ENCODE measurements at regions not wholly inside any gene's neighbourhood (a gene's known extent, or its start where the extent isn't known, plus 50 kb on each side); places are given as distances from the start of the nearest gene placed in this dataset.

DNA sequence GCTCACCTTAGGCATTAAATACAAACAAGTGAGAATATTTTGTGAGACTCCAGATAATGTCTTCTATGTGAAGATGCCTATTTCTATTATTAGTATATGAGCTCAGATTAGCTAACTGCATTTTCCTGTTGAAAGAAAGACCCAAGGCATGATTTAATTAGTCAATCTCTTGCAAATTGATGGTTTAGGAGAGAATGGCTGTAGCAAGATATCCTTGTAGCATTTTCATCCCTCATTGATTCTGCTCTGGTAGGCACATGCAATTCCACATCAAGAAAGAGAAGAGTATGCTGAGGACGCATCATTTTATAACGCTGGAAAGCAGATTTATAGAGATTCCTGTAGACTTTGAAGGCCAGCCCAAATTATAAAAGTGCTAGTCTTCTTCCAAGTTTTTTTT is 332.0 kb downstream of the SOX11 start:
- H3K27ac Mint-ChIP-seq: no peak overlapping the region
- intact Hi-C loops (cut with DNase I, micrococcal nuclease): no loop called here
- ChIA-PET POLR2A (no interaction called here), CTCF (no interaction called here)
- no peaks in the 10 kb centered on the region for H3K27me3 Mint-ChIP-seq
- H3K4me1 Mint-ChIP-seq: no peaks in the 10 kb centered on the region
- no peaks in the 10 kb centered on the region for H3K36me3 Mint-ChIP-seq (ENCODE audit: low read depth)
- H3K9me3 Mint-ChIP-seq (ENCODE audit: low read depth): peaks cover under 1% of the 10 kb centered on the region
- DNase-seq (no peak), ATAC-seq (no peak)
- H3K4me3 Mint-ChIP-seq: no peak overlapping the region

DNA sequence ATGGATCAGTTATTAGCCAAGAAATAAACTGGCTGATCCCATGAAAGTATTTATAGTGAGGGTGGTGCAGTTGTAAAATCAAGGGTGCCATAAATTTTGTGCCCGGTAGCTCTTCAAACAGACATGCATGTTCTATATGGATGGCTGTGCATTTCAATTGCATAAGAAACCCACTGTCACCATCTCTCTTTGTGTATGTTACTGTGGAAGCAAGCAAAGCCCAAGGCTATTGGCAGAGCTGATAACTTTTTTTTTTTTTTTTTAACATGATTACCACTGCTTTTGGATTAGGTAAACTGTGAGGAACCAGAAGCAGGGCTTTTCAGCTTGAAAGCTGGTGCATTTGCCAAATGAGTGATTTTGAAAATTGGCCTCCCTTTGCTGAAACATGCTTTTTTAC is 332.6 kb downstream of the SOX11 start:
- no peak overlapping the region for H3K4me3 Mint-ChIP-seq
- no peaks in the 10 kb centered on the region for H3K27me3 Mint-ChIP-seq
- ChIA-PET POLR2A (no interaction called here), CTCF (no interaction called here)
- no peaks in the 10 kb centered on the region for H3K4me1 Mint-ChIP-seq
- H3K9me3 Mint-ChIP-seq (ENCODE audit: low read depth): peaks cover 2% of the 10 kb centered on the region
- ATAC-seq: no peak
- no peak overlapping the region for H3K27ac Mint-ChIP-seq
- intact Hi-C loops (cut with DNase I, micrococcal nuclease): no loop called here
- H3K36me3 Mint-ChIP-seq (ENCODE audit: low read depth): no peaks in the 10 kb centered on the region
- no peak for DNase-seq

DNA sequence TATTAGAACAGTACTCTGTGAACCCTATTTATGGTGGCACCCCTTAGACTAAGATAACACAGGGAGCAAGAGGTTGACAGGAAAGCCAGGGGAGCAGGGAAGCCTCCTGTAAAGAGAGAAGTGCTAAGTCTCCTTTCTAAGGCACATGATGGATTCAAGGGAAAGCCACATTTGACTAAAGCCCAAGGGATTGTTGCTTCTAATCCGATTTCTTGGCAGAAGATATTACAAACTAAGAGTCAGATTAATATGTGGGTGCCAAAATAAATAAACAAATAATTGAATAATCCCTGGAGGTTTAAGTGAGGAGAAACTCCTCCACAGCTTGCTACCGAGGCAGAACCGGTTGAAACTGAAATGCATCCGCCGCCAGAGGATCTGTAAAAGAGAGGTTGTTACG is 333.2 kb downstream of the SOX11 start:
- intact Hi-C loops (cut with DNase I, micrococcal nuclease): no loop called here
- H3K4me1 Mint-ChIP-seq: no peaks in the 10 kb centered on the region
- ATAC-seq: no peak
- no peaks in the 10 kb centered on the region for H3K36me3 Mint-ChIP-seq (ENCODE audit: low read depth)
- ChIA-PET POLR2A (no interaction called here), CTCF (no interaction called here)
- no peak for DNase-seq
- H3K27ac Mint-ChIP-seq: no peak overlapping the region
- no peak overlapping the region for H3K4me3 Mint-ChIP-seq
- H3K27me3 Mint-ChIP-seq: no peaks in the 10 kb centered on the region
- peaks cover 2% of the 10 kb centered on the region for H3K9me3 Mint-ChIP-seq (ENCODE audit: low read depth)

DNA sequence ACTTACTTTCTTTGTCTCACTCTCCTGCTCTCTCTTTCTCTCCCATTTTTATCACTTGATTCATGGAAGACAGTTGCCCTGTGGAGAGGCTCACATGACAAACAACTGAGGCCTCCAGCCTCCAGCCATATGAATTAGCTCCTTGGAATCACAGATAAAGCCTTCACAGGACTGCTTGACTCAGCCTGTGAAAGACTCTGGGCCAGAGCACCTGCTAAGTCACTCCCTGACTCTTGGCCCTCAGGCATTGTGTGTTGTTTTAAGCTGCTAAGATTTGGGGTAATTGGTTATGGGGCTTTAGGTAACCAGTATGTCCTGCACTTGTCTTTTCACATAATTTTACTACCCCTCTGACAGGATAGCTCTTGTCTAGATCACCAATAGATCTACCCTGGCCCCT is 334.9 kb downstream of the SOX11 start:
- Mint-ChIP-seq H3K4me3 (no peak overlapping the region), H3K9me3 (ENCODE audit: low read depth) (peaks cover 2% of the 10 kb centered on the region), H3K4me1 (no peaks in the 10 kb centered on the region), H3K27me3 (no peaks in the 10 kb centered on the region), H3K36me3 (ENCODE audit: low read depth) (no peaks in the 10 kb centered on the region), H3K27ac (no peak overlapping the region)
- ATAC-seq (no peak), DNase-seq (no peak)
- intact Hi-C loops (cut with DNase I, micrococcal nuclease): no loop called here
- CTCF ChIA-PET: interaction anchor here (0.5 kb wide), 1 partner anchor 580 kb away, joined by 3 read pairs; no protein-coding TSS in a partner anchor
- POLR2A ChIA-PET: no interaction called here

DNA sequence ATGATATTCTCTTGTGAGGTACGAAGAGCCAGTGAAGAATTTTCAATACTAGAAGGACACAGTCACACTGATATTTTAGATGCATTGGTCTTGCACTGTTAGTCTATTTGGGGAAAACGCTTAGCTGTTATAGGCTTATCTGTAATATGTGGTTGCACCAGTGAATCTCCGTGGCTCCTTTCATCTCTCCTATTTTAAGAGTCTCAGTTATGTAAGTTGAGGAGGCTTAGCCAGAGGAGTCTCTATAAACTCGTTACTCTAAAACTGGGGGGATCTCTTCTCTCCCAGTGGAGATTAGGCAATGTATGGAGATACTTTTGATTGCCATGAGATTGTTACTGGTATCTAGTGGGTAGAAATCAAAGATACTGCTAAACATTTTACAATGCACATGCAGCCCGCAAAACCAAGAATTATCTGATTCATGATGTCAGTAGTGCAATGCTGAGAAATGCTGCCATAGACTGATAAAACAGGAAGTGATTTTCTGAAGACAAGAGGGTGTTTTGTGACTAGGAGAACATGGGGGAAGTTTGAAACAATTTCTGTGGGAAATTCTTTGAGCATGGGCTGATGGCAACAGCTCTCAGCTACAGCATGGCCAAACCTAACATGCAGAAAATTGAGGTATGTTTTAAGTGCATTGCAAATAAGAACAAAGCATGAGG is 339.1 kb downstream of the SOX11 start:
- DNase-seq: no peak
- no peaks in the 10 kb centered on the region for H3K36me3 Mint-ChIP-seq (ENCODE audit: low read depth)
- no peaks in the 10 kb centered on the region for H3K27me3 Mint-ChIP-seq
- H3K4me3 Mint-ChIP-seq: no peak overlapping the region
- peaks cover 2% of the 10 kb centered on the region for H3K9me3 Mint-ChIP-seq (ENCODE audit: low read depth)
- ATAC-seq: no peak
- H3K4me1 Mint-ChIP-seq: no peaks in the 10 kb centered on the region
- intact Hi-C loops (cut with DNase I, micrococcal nuclease): no loop called here
- POLR2A ChIA-PET: no interaction called here
- H3K27ac Mint-ChIP-seq: no peak overlapping the region
- CTCF ChIA-PET: no interaction called here

DNA sequence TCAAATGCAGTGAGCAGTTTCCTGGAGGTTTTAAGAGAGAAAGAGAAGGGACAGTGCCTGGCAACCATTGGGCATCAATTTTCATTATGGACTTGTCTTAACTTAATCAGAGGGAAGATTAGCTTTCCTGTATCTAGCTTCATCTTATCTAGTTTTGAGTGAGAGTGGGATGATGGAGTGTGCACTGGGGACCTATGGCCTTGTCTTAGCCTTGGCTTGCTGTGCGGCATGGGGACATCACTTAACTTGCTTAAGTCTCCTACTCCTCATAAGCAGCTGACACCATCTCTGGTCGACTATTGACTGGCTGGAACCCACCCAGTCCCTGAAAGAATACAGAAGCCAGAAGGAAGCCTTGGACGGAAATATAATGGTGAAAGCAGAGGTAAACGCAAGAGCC is 344.0 kb downstream of the SOX11 start:
- H3K27me3 Mint-ChIP-seq: no peaks in the 10 kb centered on the region
- CTCF ChIA-PET: no interaction called here
- H3K9me3 Mint-ChIP-seq (ENCODE audit: low read depth): no peaks in the 10 kb centered on the region
- H3K36me3 Mint-ChIP-seq (ENCODE audit: low read depth): no peaks in the 10 kb centered on the region
- intact Hi-C loops (cut with DNase I, micrococcal nuclease): no loop called here
- POLR2A ChIA-PET: no interaction called here
- H3K27ac Mint-ChIP-seq: no peak overlapping the region
- H3K4me1 Mint-ChIP-seq: no peaks in the 10 kb centered on the region
- DNase-seq (no peak), ATAC-seq (no peak)
- H3K4me3 Mint-ChIP-seq: no peak overlapping the region

DNA sequence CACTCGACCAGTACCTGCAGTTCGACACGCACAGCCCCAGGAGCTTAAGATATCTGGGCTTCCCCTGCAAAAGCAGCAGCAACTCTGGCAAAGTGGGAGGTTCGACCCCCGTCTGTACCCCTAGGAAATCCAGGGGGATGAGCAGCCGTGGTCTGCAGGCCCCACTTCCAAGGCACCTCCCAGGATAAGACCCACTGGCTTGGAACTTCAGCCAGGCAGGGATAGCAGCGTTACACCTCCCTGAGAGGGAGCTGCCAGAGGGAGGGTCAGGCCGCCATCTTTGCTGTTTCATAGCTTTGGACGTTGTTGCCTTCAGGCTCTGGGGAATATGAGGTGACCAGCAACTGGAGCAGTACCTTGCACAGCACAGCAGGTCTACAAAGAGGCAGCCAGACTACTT is 351.1 kb downstream of the SOX11 start:
- ChIA-PET POLR2A (no interaction called here), CTCF (no interaction called here)
- intact Hi-C loops (cut with DNase I, micrococcal nuclease): no loop called here
- Mint-ChIP-seq H3K27me3 (no peaks in the 10 kb centered on the region), H3K9me3 (ENCODE audit: low read depth) (peaks cover 5% of the 10 kb centered on the region), H3K36me3 (ENCODE audit: low read depth) (no peaks in the 10 kb centered on the region), H3K27ac (no peak overlapping the region), H3K4me1 (no peaks in the 10 kb centered on the region), H3K4me3 (no peak overlapping the region)
- ATAC-seq: no peak
- no peak for DNase-seq

DNA sequence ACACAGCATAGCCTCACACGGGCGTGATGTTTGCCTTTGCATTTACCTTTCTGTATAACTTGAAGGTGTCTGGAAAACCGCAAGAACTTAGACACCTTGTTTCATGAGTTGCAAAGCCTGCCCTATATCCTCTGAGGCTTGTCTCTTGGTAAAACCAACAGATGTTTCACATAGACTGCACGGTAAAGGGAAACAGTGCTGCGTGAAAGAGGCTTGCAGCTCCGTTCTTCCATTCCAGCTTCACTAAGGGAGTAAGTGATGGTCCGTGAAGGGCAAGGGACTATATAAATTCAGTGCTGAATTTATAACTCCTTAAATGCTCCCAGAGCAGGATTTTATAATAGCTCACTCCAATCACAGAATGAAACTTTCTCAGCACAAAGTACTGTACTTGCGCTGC is 360.5 kb downstream of the SOX11 start:
- H3K27ac Mint-ChIP-seq: no peak overlapping the region
- H3K9me3 Mint-ChIP-seq (ENCODE audit: low read depth): peaks cover 9% of the 10 kb centered on the region
- ChIA-PET POLR2A (no interaction called here), CTCF (no interaction called here)
- H3K4me3 Mint-ChIP-seq: no peak overlapping the region
- intact Hi-C loops (cut with DNase I, micrococcal nuclease): no loop called here
- no peaks in the 10 kb centered on the region for H3K36me3 Mint-ChIP-seq (ENCODE audit: low read depth)
- no peaks in the 10 kb centered on the region for H3K27me3 Mint-ChIP-seq
- ATAC-seq: no peak
- no peak for DNase-seq
- H3K4me1 Mint-ChIP-seq: no peaks in the 10 kb centered on the region

DNA sequence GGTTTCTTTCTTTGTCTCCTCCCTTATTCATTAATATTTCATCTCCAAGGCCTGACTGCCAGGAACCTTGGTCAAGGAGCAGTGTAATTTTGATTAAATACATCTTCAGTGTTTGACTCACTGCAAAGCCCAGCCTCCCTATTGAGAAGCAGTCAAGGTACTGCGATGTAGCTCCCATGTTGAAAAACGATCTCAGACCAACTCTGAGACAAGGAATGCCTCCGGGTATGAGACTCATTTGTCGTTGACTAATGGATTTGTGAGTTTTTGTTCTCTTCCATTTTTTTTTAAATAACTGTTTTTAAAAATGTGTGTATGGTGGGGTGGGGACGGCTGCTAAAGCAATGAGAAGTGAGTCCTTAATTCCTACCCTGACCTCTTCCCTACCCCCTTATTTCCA is 361.6 kb downstream of the SOX11 start:
- H3K27me3 Mint-ChIP-seq: no peaks in the 10 kb centered on the region
- intact Hi-C loops (cut with DNase I, micrococcal nuclease): no loop called here
- ATAC-seq (no peak), DNase-seq (no peak)
- POLR2A ChIA-PET: no interaction called here
- no peaks in the 10 kb centered on the region for H3K4me1 Mint-ChIP-seq
- no peaks in the 10 kb centered on the region for H3K36me3 Mint-ChIP-seq (ENCODE audit: low read depth)
- CTCF ChIA-PET: no interaction called here
- H3K4me3 Mint-ChIP-seq: no peak overlapping the region
- no peak overlapping the region for H3K27ac Mint-ChIP-seq
- peaks cover 5% of the 10 kb centered on the region for H3K9me3 Mint-ChIP-seq (ENCODE audit: low read depth)

DNA sequence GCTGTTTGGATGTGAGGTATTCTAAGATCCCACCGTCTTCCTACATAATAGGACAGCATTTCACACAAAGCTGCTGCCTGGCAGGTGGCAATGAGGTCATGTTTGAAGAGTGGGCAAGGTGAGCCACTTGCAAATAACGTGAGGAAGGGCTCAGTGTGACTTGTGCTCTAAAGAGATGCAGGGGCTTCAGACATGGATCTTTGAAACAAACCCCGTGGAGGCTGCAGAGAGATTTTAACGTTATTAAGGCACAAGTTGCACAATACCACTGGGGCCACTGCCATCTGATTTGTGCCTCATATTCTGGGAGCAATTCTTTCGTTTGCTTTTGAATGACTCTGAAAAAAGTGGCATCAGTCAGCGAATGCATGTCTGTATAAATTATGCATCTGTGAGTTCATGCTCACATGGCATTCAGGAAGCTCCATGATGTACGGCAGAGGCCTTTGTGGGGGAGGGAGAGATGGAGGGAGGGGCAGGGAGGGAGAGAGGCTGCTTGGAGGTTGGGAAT is 362.0 kb downstream of the SOX11 start:
- H3K27me3 Mint-ChIP-seq: no peaks in the 10 kb centered on the region
- no peak for DNase-seq
- intact Hi-C loops (cut with DNase I, micrococcal nuclease): no loop called here
- CTCF ChIA-PET: no interaction called here
- H3K36me3 Mint-ChIP-seq (ENCODE audit: low read depth): no peaks in the 10 kb centered on the region
- ATAC-seq: no peak
- H3K4me1 Mint-ChIP-seq: no peaks in the 10 kb centered on the region
- no peak overlapping the region for H3K27ac Mint-ChIP-seq
- H3K9me3 Mint-ChIP-seq (ENCODE audit: low read depth): peaks cover 5% of the 10 kb centered on the region
- no peak overlapping the region for H3K4me3 Mint-ChIP-seq
- POLR2A ChIA-PET: no interaction called here

DNA sequence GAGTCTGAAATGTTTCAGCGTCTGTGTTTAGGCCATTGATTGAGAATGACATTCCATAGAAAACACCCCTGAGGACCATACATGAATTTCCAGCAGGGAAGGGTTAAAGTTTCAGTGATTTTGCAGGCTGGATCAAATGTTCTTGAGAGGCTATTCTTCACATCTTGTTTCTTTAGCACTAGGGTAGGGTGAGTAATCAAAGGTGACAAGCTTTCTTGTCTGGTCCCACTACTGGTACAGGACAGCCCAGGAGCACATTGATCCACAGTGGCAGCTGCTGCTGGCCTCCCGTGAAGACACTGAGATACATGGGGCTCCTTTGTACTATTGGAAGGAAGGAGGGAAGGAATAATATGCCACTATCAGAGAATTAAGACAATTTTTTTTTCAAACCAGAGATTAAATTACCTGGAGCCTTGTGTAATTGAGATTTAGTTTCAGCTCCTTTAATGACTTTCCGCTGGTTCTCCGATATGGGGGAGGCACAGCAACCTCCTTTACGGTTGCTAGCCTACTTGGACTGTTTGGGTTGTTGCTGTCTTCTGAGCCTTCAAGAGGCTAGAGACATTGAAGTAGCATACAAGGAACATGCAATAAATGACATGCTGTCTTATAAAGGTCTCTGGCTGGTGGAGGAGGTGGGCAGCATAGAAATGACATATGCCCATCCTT is 368.9 kb downstream of the SOX11 start:
- H3K4me1 Mint-ChIP-seq: no peaks in the 10 kb centered on the region
- intact Hi-C loops (cut with DNase I, micrococcal nuclease): no loop called here
- POLR2A ChIA-PET: no interaction called here
- CTCF ChIA-PET: no interaction called here
- ATAC-seq: no peak
- no peaks in the 10 kb centered on the region for H3K27me3 Mint-ChIP-seq
- DNase-seq: no peak
- no peak overlapping the region for H3K27ac Mint-ChIP-seq
- no peaks in the 10 kb centered on the region for H3K36me3 Mint-ChIP-seq (ENCODE audit: low read depth)
- no peak overlapping the region for H3K4me3 Mint-ChIP-seq
- H3K9me3 Mint-ChIP-seq (ENCODE audit: low read depth): peaks cover 3% of the 10 kb centered on the region

DNA sequence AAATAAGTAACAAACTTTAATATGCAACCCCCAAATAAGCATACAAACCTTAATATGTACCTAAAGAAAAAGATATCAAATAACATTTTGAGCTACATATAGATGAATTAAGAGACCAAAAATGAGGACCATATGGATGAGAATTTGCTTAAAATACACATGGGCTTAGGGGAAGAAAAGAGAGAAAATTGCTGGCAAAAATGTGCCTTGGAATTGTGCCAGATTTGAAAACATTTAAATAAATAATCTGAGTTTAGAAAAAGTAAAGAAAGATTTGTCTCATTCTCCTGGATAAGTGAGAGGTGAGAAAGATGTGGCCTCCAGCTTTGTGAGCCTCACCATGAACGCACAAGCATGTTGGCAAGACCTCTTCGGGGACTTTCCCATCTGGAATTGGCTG is 372.6 kb downstream of the SOX11 start:
- ChIA-PET POLR2A (no interaction called here), CTCF (no interaction called here)
- H3K36me3 Mint-ChIP-seq (ENCODE audit: low read depth): no peaks in the 10 kb centered on the region
- no peak for DNase-seq
- H3K4me1 Mint-ChIP-seq: no peaks in the 10 kb centered on the region
- ATAC-seq: no peak
- H3K9me3 Mint-ChIP-seq (ENCODE audit: low read depth): no peaks in the 10 kb centered on the region
- H3K4me3 Mint-ChIP-seq: no peak overlapping the region
- no peak overlapping the region for H3K27ac Mint-ChIP-seq
- intact Hi-C loops (cut with DNase I, micrococcal nuclease): no loop called here
- no peaks in the 10 kb centered on the region for H3K27me3 Mint-ChIP-seq
